DOHH2 (cell line): ENCODE measurements at regions not wholly inside any gene's neighbourhood (a gene's known extent, or its start where the extent isn't known, plus 50 kb on each side); places are given as distances from the start of the nearest gene placed in this dataset.

Source experiments
- H3F3A ChIP-seq: fragments of 200-600 bp; sonication (generic), shearing (Covaris generic); 2 replicates; pipeline ENCODE4 v1.6.0; 2016; ENCODE audit warnings: antibody characterized with exemption, mild to moderate bottlenecking; ENCODE audit not compliant: control insufficient read depth, insufficient read depth
- H3K27ac ChIP-seq: fragments of 200-600 bp; sonication (generic); 2 replicates; pipeline ENCODE4 v1.5.1; 2014; ENCODE audit warnings: low read depth, mild to moderate bottlenecking, low read length, moderate library complexity
- H3K27me3 ChIP-seq: fragments of 200-600 bp; sonication (generic); 2 replicates; pipeline ENCODE4 v1.6.1; 2014; ENCODE audit warnings: mild to moderate bottlenecking, low read length, mixed read lengths; ENCODE audit not compliant: control insufficient read depth
- H3K36me3 ChIP-seq: fragments of 200-600 bp; sonication (generic); 2 replicates; pipeline ENCODE4 v1.6.1; 2014; ENCODE audit warnings: mild to moderate bottlenecking, low read length, moderate library complexity, mixed read lengths; ENCODE audit not compliant: control insufficient read depth
- H3K4me1 ChIP-seq: fragments of 200-600 bp; sonication (generic); 2 replicates; pipeline ENCODE4 v1.6.1; 2014; ENCODE audit warnings: mild to moderate bottlenecking, low read length, mixed read lengths; ENCODE audit not compliant: control insufficient read depth
- H3K4me2 ChIP-seq: fragments of 200-600 bp; sonication (generic); 2 replicates; pipeline ENCODE4 v1.6.0; 2014; ENCODE audit warnings: mild to moderate bottlenecking, low read length, moderate library complexity
- H3K4me3 ChIP-seq: fragments of 200-600 bp; sonication (generic); 2 replicates; pipeline ENCODE4 v1.5.1; 2014; ENCODE audit warnings: mild to moderate bottlenecking, low read length, mixed read lengths
- H3K79me2 ChIP-seq: fragments of 200-600 bp; sonication (generic); 2 replicates; pipeline ENCODE4 v1.6.1; 2014; ENCODE audit warnings: mild to moderate bottlenecking, low read length, mixed read lengths; ENCODE audit not compliant: control insufficient read depth
- H3K9me2 ChIP-seq: fragments of 200-600 bp; sonication (generic); replicated peaks from 2 replicates; pipeline ENCODE4 v1.6.1; 2014; ENCODE audit warnings: mild to moderate bottlenecking, low read length, mixed read lengths; ENCODE audit not compliant: control insufficient read depth
- H3K9me3 ChIP-seq: fragments of 200-600 bp; sonication (generic); 2 replicates; pipeline ENCODE4 v1.6.1; 2014; ENCODE audit warnings: antibody characterized with exemption, low read length, mixed read lengths; ENCODE audit not compliant: control insufficient read depth, insufficient read depth
- H4K20me1 ChIP-seq: fragments of 200-600 bp; sonication (generic); 2 replicates; pipeline ENCODE4 v1.6.0; 2014; ENCODE audit warnings: low read depth, mild to moderate bottlenecking, antibody characterized with exemption, low read length, moderate library complexity; ENCODE audit not compliant: control insufficient read depth, insufficient read depth
- CTCF ChIP-seq: fragments of 200-600 bp; sonication (generic); IDR thresholded peaks from one replicate; pipeline ENCODE4 v1.5.1; 2014; ENCODE audit warnings: antibody characterized with exemption, mild to moderate bottlenecking, low read depth, low read length; ENCODE audit not compliant: poor library complexity, severe bottlenecking
- EZH2phosphoT487 ChIP-seq: fragments of 200-600 bp; sonication (generic); IDR thresholded peaks from 2 replicates; pipeline ENCODE4 v1.6.1; 2017; ENCODE audit warnings: borderline replicate concordance, mild to moderate bottlenecking, antibody characterized with exemption, low read length, moderate library complexity, mixed read lengths

DNA sequence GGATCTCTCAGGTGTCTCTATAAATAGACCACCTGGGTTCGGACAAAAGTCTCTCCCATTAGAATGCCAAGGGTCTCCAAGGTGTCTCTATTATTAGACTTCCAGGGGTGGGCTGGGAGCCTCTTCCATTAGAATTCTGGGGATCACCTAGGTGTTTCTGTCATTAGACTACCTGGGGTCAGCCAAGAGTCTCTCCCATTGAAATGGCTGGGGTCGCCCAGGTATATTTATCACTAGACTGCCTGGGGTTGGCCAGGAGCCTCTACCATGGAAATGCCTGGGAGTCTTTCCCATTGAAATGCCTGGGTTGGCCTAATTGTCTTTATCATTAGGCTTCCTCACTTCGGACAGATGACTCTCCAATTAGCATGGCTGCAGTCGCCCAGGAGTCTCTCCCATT is 1565.5 kb downstream of the UQCRFS1 start:
- H3K36me3 ChIP-seq: no peaks in the 10 kb centered on the region
- no peaks in the 10 kb centered on the region for H3K9me2 ChIP-seq
- H3K4me2 ChIP-seq: no peak overlapping the region
- no peaks in the 10 kb centered on the region for H4K20me1 ChIP-seq
- no peaks in the 10 kb centered on the region for H3F3A ChIP-seq
- no peak overlapping the region for H3K4me3 ChIP-seq
- TF ChIP-seq CTCF (no peak), EZH2phosphoT487 (no peak)
- H3K9me3 ChIP-seq: peaks cover 11% of the 10 kb centered on the region; the same call in 1 of the 2 replicates
- H3K4me1 ChIP-seq: no peaks in the 10 kb centered on the region
- H3K27me3 ChIP-seq: no peaks in the 10 kb centered on the region
- H3K79me2 ChIP-seq: no peaks in the 10 kb centered on the region
- no peak overlapping the region for H3K27ac ChIP-seq

GRCh38 chr19:27635401-27635800 is 1577.5 kb downstream of the UQCRFS1 start:
- Histone ChIP-seq H4K20me1 (no peaks in the 10 kb centered on the region), H3K27me3 (no peaks in the 10 kb centered on the region), H3K36me3 (no peaks in the 10 kb centered on the region), H3K4me3 (no peak overlapping the region), H3K4me1 (no peaks in the 10 kb centered on the region), H3K9me3 (no peaks in the 10 kb centered on the region; the same call in 1 of the 2 replicates), H3K27ac (no peak overlapping the region), H3K4me2 (no peak overlapping the region), H3K9me2 (no peaks in the 10 kb centered on the region), H3K79me2 (no peaks in the 10 kb centered on the region), H3F3A (no peaks in the 10 kb centered on the region)
- TF ChIP-seq EZH2phosphoT487 (no peak), CTCF (no peak)

- H4K20me1 ChIP-seq: no peaks in the 10 kb centered on the region
- TF ChIP-seq CTCF: no peak
- no peak for TF ChIP-seq EZH2phosphoT487
- no peaks in the 10 kb centered on the region for H3F3A ChIP-seq
- no peak overlapping the region for H3K4me2 ChIP-seq
- peaks cover 17% of the 10 kb centered on the region; the same call in 1 of the 2 replicates for H3K9me3 ChIP-seq
- H3K27me3 ChIP-seq: no peaks in the 10 kb centered on the region
- no peaks in the 10 kb centered on the region for H3K79me2 ChIP-seq
- no peaks in the 10 kb centered on the region for H3K9me2 ChIP-seq
- H3K4me1 ChIP-seq: no peaks in the 10 kb centered on the region
- H3K27ac ChIP-seq: no peak overlapping the region
- no peaks in the 10 kb centered on the region for H3K36me3 ChIP-seq
- H3K4me3 ChIP-seq: no peak overlapping the region
Measured at GRCh38 chr19:27618006-27618405, 1594.9 kb downstream of the UQCRFS1 start.
